Naive thymus-derived CD8-positive, alpha-beta T cell (primary cell): ENCODE measurements at regions not wholly inside any gene's neighbourhood (a gene's known extent, or its start where the extent isn't known, plus 50 kb on each side); places are given as distances from the start of the nearest gene placed in this dataset.

Experiments used
- ATAC-seq, 2 donors: fragments of 150-1000 bp; cut with Tn5 transposase in 1 of 2; sonication (Bioruptor Pico), chemical (Tn5 transposase) in 1 of 2; 1 replicate in 1 of 2; 2 replicates in 1 of 2; pipeline ENCODE4 v1.10.0; 2021; ENCODE audit warnings: mild to moderate bottlenecking in 2 of 2, moderate library complexity in 2 of 2
- POLR2A ChIA-PET: fragments of 350-600 bp; sonication (Branson Sonifier 250); formaldehyde crosslinking; loops from one replicate; lab custom pipeline; 2021; ENCODE audit warnings: antibody characterized with exemption; lab: Charles Lee
- DNase-seq, 10 donors: peaks; one replicate each; pipeline versions ENCODE4 v3.0.0 to v3.0.0-alpha.2; 2020 to 2022
- H3K27ac Mint-ChIP-seq, 10 donors: one replicate each; pipeline ENCODE4 v1.8.0; 2020 to 2022; ENCODE audit warnings: mild to moderate bottlenecking in 10 of 10, mixed read lengths in 10 of 10, moderate library complexity in 4 of 10, inconsistent platforms in 1 of 10
- H3K27me3 Mint-ChIP-seq, 5 donors: one replicate each; pipeline ENCODE4 v1.8.0; 2021 to 2022; ENCODE audit warnings: mixed read lengths in 5 of 5
- H3K36me3 Mint-ChIP-seq, 3 donors: one replicate each; pipeline ENCODE4 v1.8.0; 2020 to 2022; ENCODE audit warnings: mixed read lengths in 3 of 3, mild to moderate bottlenecking in 2 of 3, inconsistent platforms in 1 of 3
- H3K4me1 Mint-ChIP-seq, 4 donors: one replicate each; pipeline ENCODE4 v1.8.0; 2021 to 2022; ENCODE audit warnings: mixed read lengths in 4 of 4
- H3K4me3 Mint-ChIP-seq, 10 donors: one replicate each; pipeline ENCODE4 v1.8.0; 2020 to 2022; ENCODE audit warnings: mild to moderate bottlenecking in 10 of 10, mixed read lengths in 10 of 10, moderate library complexity in 6 of 10, inconsistent platforms in 1 of 10
- H3K9me3 Mint-ChIP-seq, 9 donors: one replicate each; pipeline ENCODE4 v1.8.0; 2020 to 2022; ENCODE audit warnings: mixed read lengths in 9 of 9, mild to moderate bottlenecking in 3 of 9, inconsistent platforms in 1 of 9, moderate library complexity in 1 of 9

DNA sequence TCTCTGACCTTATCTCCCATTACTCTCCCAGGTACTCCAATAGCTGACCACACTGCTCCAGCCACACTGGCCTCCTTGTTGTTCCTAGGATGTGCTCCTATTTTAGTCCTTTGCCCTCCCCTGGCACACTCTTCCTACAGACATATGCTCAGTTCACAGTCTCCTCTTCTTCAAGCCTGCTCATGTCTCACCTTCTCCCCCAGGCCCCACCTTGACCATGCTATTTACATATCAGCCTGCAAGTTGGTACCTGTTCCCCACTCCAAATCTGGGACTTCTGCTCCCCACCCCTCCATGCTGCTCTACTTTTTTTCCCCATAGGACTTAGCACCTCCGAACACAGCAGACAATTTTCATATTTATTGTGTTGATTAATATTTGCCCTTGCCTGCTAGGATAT is 84.9 kb upstream of the BCL6 start:
- Mint-ChIP-seq H3K4me3 (no peak overlapping the region), H3K27me3 (no peaks in the 10 kb centered on the region), H3K9me3 (peaks cover 0 to 9% (median 5%) of the 10 kb centered on the region in 9 donors), H3K4me1 (peaks cover 0 to 13% (median 5%) of the 10 kb centered on the region in 4 donors), H3K36me3 (peaks cover 0 to 7% (median 5%) of the 10 kb centered on the region in 3 donors), H3K27ac (peak overlapping the region in 2 of 10 donors; percentile 20 to 32)
- POLR2A ChIA-PET: no interaction called here
- no peak for DNase-seq
- ATAC-seq: no peak

DNA sequence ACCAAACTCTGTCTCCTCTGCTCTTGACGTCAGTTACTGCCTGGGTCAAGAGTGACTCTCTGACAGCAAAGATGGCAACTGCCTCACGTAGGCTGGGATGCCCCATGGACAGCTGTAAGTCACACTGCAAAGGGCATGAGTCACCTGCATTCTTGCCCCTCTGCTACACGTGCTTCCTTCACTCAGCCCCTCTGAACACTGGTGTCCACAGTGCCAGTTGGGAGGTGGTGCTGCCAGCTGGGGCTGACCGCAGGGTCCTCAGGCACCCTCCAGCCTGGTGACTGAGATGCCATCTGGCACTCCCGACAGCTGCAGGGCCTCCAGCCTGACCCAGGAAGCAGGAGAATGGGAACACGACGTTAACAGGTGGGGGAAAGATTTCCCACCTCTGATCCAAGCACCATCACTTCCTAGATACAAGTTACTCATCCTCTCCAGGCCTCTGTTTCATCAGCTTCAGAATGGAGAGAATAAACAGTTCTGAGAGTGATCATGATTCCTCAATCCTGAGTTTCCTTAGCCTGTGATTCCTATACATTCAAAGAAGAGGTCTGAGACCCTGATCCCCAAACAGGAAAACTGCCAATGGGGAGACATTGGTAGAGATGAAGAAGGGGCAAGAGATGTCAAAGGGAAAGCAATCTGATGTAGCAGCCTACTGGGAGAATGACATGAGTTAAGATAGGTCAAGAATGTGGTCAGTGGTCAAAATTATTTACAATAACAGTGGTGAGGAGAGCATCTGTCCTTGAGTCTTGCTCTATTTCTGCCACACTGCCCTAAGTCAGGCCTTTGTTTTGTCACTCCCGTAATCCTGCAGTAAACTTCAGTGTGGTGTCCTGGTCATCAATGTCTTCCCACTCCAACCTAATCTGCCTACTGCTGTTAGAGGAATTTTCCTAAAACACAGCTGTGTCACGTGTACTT is 86.1 kb upstream of the BCL6 start:
- no peak for DNase-seq
- POLR2A ChIA-PET: no interaction called here
- peaks cover 0 to 11% (median 7%) of the 10 kb centered on the region in 3 donors for H3K36me3 Mint-ChIP-seq
- no peak for ATAC-seq
- H3K9me3 Mint-ChIP-seq: peaks cover 0 to 16% (median 5%) of the 10 kb centered on the region in 9 donors
- H3K4me3 Mint-ChIP-seq: no peak overlapping the region
- no peak overlapping the region for H3K27ac Mint-ChIP-seq
- H3K4me1 Mint-ChIP-seq: peaks cover 0 to 13% (median 5%) of the 10 kb centered on the region in 4 donors
- no peaks in the 10 kb centered on the region for H3K27me3 Mint-ChIP-seq

DNA sequence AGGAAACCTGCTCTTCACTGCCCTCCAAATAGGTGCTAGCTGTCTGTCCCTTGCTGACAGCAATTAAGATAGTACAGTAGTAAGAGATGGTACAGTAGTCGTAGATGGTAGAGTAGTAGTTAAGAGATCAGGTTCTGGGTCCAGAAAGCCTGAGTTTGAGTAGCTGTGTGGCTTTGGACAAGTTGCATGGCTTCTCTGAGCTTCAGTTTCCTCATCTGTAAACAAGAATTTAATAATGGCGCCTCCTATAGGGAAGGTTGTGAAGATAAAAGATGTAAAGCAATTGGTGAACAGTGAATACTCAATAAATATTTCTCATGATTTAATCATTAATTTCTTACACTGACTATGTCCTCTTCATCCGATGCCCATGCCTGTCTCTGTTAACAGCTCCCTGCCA is 86.9 kb upstream of the BCL6 start:
- POLR2A ChIA-PET: no interaction called here
- Mint-ChIP-seq H3K9me3 (peaks cover 0 to 16% (median 5%) of the 10 kb centered on the region in 9 donors), H3K4me1 (peaks cover 0 to 13% (median 5%) of the 10 kb centered on the region in 4 donors), H3K27me3 (no peaks in the 10 kb centered on the region), H3K4me3 (no peak overlapping the region), H3K36me3 (peaks cover 0 to 11% (median 7%) of the 10 kb centered on the region in 3 donors), H3K27ac (no peak overlapping the region)
- DNase-seq: no peak
- no peak for ATAC-seq

DNA sequence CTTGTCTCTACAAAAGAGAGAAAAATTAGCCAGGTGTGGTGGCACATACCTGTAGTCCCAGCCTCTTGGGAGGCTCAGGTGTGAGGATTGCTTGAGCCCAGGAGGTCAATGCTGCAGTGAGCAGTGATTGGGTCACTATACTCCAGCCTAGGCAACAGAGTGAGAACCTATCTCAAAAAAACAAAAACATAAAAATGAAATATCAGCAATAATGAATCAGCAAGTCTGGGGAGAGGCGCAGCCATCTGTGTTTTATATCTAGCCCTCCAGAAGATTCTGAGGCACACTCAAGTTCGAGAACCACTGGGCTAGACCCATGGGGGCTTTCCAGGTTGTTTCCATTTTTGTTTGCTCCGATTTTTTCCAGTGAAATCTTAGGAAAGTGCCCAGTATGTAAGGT is 88.1 kb upstream of the BCL6 start:
- peaks cover 0 to 11% (median 7%) of the 10 kb centered on the region in 3 donors for H3K36me3 Mint-ChIP-seq
- H3K4me3 Mint-ChIP-seq: no peak overlapping the region
- ATAC-seq (no peak), DNase-seq (no peak)
- H3K4me1 Mint-ChIP-seq: peaks cover 0 to 13% (median 5%) of the 10 kb centered on the region in 4 donors
- no peaks in the 10 kb centered on the region for H3K27me3 Mint-ChIP-seq
- peak overlapping the region in 1 of 10 donors; percentile 69 for H3K27ac Mint-ChIP-seq
- POLR2A ChIA-PET: no interaction called here
- H3K9me3 Mint-ChIP-seq: peaks cover 0 to 16% (median 5%) of the 10 kb centered on the region in 9 donors

DNA sequence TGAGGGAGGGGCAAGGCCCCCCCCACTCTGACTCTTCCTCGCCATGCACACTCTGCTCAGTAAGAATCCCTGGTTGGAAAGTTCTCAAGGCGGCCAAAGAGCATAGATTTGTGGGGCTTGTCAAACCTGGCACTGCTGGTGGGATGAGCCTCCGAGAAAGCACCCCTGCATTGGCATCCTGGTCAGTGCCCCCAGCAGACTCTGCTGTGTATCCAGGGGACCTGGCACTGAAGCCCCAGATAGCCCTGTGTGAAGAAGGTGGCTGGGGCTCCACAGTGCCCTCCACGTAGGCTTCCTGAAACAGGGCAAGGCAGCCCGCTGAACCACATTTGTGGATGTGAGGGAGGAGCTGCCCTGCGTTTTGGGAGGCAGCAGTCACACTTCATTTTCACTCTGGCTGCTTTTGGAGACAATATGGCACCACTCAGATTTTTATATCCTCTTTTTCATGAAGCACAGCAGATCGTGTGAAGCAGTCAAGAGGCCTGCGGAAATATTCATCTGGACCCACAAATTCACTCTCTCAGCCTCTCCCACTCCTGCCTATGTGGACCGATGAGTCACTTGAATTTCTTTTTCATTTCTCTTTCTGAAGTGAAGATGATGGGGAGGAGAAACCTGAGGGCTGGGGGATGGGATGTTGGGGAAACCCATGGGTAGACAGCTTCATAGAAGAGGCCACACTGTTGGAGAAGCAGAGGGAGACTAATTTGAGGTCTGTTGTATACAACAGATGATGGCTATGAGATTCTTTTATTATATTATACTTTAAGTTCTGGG is 88.7 kb upstream of the BCL6 start:
- no peaks in the 10 kb centered on the region for H3K27me3 Mint-ChIP-seq
- H3K4me1 Mint-ChIP-seq: peaks cover 0 to 7% (median 1%) of the 10 kb centered on the region in 4 donors
- POLR2A ChIA-PET: no interaction called here
- ATAC-seq (no peak), DNase-seq (no peak)
- H3K27ac Mint-ChIP-seq: peak overlapping the region in 1 of 10 donors; percentile 69
- H3K9me3 Mint-ChIP-seq: peaks cover 0 to 16% (median 5%) of the 10 kb centered on the region in 9 donors
- H3K36me3 Mint-ChIP-seq: peaks cover 0 to 11% (median 7%) of the 10 kb centered on the region in 3 donors
- H3K4me3 Mint-ChIP-seq: no peak overlapping the region

DNA sequence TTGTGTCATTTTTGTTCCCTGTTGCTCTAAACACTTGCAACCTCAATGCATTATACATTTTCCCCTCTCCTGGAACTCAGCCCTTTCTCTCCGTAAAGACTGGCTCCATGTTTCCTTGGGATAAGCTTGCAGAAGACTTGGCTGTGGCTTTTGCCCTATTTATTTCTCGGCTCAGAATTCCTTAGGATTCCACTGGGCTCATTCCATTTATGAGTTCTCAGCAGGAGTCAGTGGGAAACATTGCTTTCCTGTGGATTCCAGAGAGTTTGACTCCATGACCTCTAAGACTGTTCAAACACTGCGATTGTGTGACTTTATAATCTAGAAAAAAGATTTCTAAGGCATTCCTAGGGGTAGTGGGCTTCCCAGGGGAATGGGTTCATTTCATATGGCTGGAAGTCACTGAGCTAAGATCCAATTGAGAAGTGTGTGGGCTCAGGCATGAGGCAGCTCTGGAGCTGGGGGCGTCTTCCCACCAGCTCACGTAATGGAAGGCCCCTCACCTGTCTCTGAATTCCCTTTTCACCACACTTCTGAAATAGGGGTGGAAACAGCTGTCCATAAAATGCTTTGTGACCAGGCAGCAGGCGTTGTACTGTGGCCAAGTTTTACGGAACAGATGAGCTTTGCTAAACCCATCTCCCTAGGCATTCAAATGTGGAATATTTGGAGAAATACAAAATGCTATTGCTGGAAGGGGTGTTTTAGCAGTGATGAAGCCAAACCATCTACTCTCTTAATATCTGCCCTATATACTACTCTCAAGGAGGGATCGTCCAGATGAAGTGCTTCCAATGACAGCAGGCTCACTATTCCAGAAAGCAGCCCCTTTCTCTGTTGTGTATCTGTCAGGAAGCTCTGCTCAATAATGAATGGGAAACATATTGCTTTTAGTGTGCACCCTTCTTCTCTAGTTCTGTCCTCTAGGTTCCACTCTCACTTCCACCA is 91.8 kb upstream of the BCL6 start:
- H3K27me3 Mint-ChIP-seq: no peaks in the 10 kb centered on the region
- H3K4me1 Mint-ChIP-seq: no peaks in the 10 kb centered on the region
- ATAC-seq (no peak), DNase-seq (no peak)
- peaks cover 0 to 16% (median 5%) of the 10 kb centered on the region in 9 donors for H3K9me3 Mint-ChIP-seq
- H3K36me3 Mint-ChIP-seq: peaks cover 0 to 11% (median 7%) of the 10 kb centered on the region in 3 donors
- no peak overlapping the region for H3K4me3 Mint-ChIP-seq
- H3K27ac Mint-ChIP-seq: no peak overlapping the region
- POLR2A ChIA-PET: no interaction called here

DNA sequence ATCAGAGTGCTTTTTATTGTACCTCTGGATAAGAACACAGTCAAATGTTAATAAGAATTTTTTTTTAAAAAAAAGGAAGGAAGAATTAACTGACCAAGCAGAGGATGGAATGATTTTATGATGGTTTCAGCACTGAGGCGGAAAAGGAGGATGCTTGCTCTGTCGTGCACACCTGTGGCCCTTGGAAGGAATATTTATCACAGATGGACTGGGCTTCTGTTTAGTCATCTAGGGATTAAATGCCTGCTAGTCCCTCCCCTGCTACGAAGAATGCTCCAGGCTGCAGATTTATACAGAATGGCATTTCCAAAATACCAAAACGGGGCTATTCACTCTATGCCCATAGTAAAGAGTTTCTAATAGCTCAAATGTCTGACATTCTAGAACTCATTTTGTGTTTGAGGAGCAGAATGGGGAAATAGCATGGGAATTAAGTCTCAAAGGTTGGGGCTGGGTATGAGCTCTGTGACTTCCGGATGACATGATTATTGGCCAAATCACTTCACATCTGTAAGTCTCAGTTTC is 92.8 kb upstream of the BCL6 start:
- no peak for ATAC-seq
- Mint-ChIP-seq H3K27ac (no peak overlapping the region), H3K4me3 (no peak overlapping the region)

DNA sequence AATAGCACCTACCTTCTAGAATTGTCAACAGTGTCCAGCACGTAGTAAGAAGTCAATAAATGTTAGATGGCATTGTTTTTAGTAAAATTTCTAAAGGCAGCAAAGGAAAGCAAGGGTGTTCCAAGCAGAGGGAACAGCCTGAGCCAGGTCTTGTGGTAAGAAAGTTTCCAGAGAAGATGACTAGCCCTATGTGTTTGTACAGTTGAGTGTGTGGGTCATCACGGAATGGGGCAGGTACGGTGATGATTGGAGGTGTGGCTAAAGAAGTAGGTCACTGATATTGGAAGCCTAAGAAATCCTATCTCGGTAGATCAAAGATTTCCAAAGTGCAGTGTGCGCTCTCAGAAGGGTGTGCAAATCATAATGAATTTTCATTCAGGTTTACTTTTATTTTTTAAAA is 94.2 kb upstream of the BCL6 start:
- peaks cover 0 to 11% (median 7%) of the 10 kb centered on the region in 3 donors for H3K36me3 Mint-ChIP-seq
- no peak overlapping the region for H3K4me3 Mint-ChIP-seq
- no peak overlapping the region for H3K27ac Mint-ChIP-seq
- DNase-seq (no peak), ATAC-seq (no peak)
- peaks cover 0 to 15% (median 5%) of the 10 kb centered on the region in 9 donors for H3K9me3 Mint-ChIP-seq
- POLR2A ChIA-PET: no interaction called here
- no peaks in the 10 kb centered on the region for H3K27me3 Mint-ChIP-seq
- H3K4me1 Mint-ChIP-seq: no peaks in the 10 kb centered on the region

More for the DNA sequence above, 92.8 kb upstream of the BCL6 start:
- Mint-ChIP-seq H3K9me3 (peaks cover 0 to 16% (median 5%) of the 10 kb centered on the region in 9 donors), H3K4me1 (no peaks in the 10 kb centered on the region), H3K27me3 (no peaks in the 10 kb centered on the region), H3K36me3 (peaks cover 0 to 11% (median 7%) of the 10 kb centered on the region in 3 donors)
- POLR2A ChIA-PET: no interaction called here
- no peak for DNase-seq

DNA sequence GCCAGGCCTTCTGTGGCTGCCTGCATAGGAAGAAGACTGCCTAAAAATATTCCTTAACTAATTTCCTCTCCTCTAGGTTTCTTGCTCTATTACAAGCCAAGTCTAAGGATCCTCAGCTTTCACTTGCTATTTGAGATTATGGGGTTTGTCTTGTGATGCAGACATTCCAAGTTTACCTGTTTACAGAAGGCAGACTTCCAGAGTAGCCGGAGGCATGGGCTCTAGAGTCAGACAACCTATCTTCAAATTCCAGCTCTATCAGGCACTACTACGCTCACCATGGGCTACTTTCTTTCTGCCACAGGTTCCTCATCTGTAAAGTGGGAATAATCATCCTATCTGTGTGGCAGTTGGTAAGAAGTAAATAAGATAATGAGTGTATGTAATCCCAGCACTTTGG is 95.6 kb upstream of the BCL6 start:
- H3K36me3 Mint-ChIP-seq: no peaks in the 10 kb centered on the region
- no peaks in the 10 kb centered on the region for H3K27me3 Mint-ChIP-seq
- POLR2A ChIA-PET: no interaction called here
- no peak overlapping the region for H3K27ac Mint-ChIP-seq
- no peak overlapping the region for H3K4me3 Mint-ChIP-seq
- ATAC-seq (no peak), DNase-seq (no peak)
- H3K9me3 Mint-ChIP-seq: peaks cover 0 to under 1% (median 0%) of the 10 kb centered on the region in 9 donors
- no peaks in the 10 kb centered on the region for H3K4me1 Mint-ChIP-seq

DNA sequence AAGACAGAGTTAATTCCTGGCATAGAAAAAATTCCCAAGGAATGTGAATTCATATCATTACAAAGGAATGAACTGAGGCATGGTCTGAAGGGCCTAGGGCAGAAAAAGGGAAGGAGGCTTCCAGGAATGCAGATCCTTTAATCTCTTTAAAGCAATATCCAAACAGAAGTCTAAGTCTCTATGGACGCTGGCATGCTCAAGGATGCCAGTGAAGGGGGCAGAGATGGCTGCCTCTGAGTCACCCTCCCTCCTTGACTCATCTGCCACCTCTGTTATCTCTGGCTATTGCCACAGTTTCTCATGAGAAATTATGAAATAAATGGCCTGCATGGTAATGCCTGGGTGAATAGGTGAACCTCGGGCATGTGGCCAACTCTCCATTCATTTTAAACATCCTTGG is 96.3 kb upstream of the BCL6 start:
- POLR2A ChIA-PET: no interaction called here
- no peaks in the 10 kb centered on the region for H3K27me3 Mint-ChIP-seq
- no peak overlapping the region for H3K4me3 Mint-ChIP-seq
- no peak overlapping the region for H3K27ac Mint-ChIP-seq
- H3K36me3 Mint-ChIP-seq: no peaks in the 10 kb centered on the region
- H3K9me3 Mint-ChIP-seq: no peaks in the 10 kb centered on the region
- no peak for ATAC-seq
- no peak for DNase-seq
- no peaks in the 10 kb centered on the region for H3K4me1 Mint-ChIP-seq

DNA sequence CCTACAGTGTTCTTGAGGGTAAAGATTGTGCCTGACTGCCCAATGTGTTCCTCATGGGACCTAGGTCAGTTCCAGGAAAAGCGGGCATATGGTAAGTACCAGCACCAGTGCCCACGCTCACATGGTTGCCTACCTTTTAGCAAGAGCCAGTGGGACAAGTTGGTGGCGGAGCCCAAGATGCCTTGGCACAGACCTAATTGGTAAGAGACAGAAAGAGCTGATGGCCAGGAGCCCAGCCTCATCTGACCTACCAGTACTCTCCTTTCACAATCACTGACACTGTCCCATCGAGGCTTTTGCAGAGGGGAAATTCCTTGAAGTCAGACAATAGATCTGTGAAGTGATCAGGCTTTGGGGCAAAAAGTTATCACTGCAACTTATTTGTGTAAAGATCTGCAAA is 98.4 kb upstream of the BCL6 start:
- no peak for DNase-seq
- no peak overlapping the region for H3K27ac Mint-ChIP-seq
- H3K4me3 Mint-ChIP-seq: no peak overlapping the region

DNA sequence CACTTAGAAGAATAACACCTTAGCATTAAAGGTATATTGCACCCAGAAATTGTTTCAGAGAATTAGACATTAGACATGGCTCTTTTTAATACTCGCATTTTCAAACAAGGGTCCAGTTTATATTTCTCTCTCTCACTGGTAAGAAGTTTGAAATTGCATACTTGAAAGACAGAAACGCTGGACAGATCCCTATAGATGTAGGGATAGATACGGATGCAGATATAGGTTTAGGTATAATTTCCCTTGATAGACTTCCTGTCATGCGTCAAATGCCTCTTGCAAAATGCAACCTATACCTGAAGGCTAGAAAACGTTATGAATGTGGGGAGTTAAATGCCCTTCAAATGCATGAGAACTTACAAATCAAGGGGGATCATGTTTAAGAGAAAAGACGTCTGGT is 99.4 kb upstream of the BCL6 start:
- DNase-seq: no peak
- H3K36me3 Mint-ChIP-seq: no peaks in the 10 kb centered on the region
- no peak for ATAC-seq
- no peak overlapping the region for H3K4me3 Mint-ChIP-seq
- H3K9me3 Mint-ChIP-seq: no peaks in the 10 kb centered on the region
- no peaks in the 10 kb centered on the region for H3K27me3 Mint-ChIP-seq
- no peak overlapping the region for H3K27ac Mint-ChIP-seq
- H3K4me1 Mint-ChIP-seq: no peaks in the 10 kb centered on the region
- POLR2A ChIA-PET: no interaction called here

More for the DNA sequence above, 98.4 kb upstream of the BCL6 start:
- Mint-ChIP-seq H3K36me3 (no peaks in the 10 kb centered on the region), H3K27me3 (no peaks in the 10 kb centered on the region), H3K9me3 (no peaks in the 10 kb centered on the region), H3K4me1 (no peaks in the 10 kb centered on the region)
- POLR2A ChIA-PET: no interaction called here
- ATAC-seq: no peak
